NCI-H748 treated with DMSO at 0.1 percent for 48 hours (cell line): ENCODE measurements at regions not wholly inside any gene's neighbourhood (a gene's known extent, or its start where the extent isn't known, plus 50 kb on each side); places are given as distances from the start of the nearest gene placed in this dataset.
"Not testable (repeated sequence)": the region's sequence is repeated elsewhere in the genome, so short reads cannot be mapped to it uniquely, and the experiment has no call there.

Experiments
- DNase-seq: peaks from one replicate; lab custom pipeline; 2025; lab: John Stamatoyannopoulos, UW

DNA sequence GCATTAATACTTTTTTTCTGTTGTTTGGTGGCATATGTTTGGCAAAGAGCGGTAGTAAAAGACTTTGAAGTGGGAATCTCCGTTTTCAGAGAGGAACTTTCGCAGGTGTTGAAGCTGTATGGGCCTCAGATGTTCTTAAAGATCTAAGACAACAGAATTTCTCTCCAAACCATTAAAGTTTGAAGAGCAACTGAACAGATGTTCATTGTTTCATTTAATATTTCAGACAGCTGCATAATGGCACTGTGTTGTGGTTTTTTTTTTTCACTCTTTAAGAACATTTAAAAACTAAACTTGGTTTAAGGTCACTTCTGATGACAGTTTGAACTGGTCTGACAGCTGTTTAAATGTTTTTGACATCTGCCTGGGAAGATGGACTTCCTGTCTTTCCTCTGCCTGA is 882.7 kb upstream of the PCDH10 start:
- DNase-seq = no peak

- DNase-seq = no peak
Observed at GRCh38 chr4:132267321-132267720, 881.8 kb upstream of the PCDH10 start.

DNA sequence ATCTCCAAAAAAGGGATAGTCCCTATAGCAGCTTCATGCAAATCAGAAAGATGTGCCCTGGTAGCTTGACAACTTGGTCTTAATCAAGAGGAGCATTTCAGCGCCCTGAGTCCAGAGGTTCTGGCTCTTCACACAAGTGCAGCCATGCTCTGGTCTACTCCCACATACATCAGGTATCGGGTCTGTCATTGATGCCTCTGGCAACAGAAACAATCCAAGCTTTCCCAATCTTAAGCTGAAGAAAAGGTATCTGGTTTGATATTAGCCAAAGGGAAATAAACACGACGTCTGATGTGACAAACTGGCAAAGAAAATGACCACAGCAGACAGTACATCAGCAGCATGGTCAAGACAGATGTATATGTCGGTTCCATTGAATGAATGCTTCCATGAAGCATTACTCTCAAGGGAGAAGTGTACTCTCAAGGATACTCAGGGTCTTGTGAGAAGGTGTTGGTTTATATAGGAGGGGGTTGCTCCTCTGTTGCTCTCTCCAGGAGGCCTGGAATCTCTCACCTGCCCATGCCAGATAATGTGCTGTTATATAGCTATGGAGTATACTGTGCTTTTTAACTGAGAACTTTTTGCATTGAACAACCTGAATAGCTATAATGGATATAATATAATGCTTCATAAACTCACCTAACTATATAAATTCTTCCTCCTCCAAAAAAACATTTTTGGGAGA is 879.6 kb upstream of the PCDH10 start:
- DNase-seq = no peak

GRCh38 chr4:132275583-132276121 is 873.4 kb upstream of the PCDH10 start:
- DNase-seq = no peak

DNA sequence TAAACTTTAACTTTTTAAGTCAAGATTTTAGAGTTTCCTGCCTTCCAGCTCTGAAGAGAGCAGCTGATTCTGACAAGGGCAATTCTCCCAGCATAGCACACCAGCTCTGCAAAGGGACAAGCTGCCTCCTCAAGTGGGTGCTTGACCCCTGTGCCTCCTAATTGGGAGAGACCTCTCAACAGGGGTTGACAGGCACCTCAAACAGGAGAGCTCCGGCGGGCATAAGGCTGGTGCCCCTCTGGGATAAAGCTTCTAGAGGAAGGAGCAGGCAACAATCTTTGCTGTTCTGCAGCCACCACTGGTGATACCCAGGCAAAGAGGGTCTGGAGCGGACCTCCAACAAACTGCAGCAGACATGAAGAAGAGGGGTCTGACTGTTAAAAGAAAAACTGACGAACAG is 872.9 kb upstream of the PCDH10 start:
- no peak for DNase-seq

DNA sequence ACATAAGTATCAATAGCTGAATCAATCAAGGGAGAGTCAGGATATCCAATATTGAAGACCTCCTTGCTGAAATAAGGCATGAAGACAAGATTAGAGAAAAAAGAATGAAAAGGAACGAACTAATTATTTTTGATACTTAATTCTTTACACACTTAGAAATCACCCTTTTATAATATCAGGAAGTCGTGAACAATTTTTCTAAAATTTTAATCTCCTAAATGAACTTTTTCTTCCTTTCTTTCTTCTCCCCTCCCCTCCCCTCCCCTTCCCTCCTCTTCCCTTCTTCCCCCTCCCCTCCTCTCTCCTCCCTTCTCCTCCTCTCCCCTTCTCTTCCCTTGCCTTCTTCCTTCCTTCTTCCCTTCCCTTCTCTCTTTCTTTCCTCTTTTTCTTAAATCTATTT is 872.1 kb upstream of the PCDH10 start:
- DNase-seq = no peak

DNA sequence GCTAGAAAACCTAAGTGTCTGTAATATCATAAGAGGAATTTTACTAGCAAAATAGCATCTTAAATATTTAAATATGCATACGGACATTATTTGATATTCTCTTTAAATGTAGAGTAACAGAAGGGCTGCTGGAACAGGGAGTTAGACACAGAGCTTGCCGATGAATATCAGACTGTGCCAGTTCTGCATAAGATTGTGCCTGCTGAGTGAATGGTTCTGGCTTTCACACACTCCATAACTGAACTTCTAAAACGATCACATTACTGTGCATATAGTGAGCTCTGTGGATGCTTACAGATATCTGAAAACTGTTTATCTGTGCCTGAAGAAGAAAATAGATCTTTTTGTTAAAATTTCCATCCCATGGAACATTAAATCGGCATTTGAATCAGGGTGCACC is 867.4 kb upstream of the PCDH10 start:
- DNase-seq = no peak

DNA sequence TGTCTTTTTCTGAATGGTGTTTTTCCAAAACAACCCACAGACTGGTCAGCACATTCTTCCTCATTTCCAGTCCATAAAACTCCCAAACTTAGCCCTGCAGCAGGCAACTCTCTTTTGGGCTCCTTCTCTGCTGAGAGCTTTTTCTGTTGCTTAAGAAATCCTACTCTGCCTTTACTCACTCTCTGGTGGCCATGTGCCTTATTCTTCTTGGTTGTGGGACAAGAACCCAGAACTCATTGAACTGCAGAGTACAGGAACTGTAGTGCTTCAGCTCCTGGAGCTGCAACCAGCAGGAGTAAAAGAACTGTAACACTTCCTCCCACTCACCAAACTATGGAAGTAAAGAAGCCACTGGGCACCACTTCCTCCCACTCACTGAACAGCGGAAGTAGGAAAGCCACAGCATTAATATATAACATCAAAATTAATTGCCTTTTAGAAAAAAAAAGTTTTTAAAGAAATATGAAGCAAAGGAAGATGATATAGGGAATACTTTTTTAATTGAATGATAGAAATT is 864.1 kb upstream of the PCDH10 start:
- DNase-seq = no peak

DNA sequence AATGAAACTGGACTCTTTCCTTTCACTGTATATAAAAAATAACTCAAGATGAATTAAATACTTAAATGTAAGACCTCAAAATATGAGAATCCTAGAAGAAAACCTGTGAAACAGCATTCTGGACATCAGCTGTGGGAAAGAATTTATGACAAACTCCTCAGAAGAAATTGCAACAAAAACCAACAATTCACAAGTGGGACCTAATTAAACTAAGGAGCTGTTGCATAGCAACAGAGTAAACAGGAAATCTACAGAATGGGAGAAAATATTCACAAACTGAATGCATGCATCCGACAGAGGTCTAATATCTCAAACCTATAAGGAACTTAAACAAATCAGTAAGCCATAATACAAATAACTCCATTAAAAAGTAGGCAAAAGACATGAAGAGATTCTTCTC is 851.7 kb upstream of the PCDH10 start:
- peak; percentile 39 for DNase-seq

GRCh38 chr4:132299841-132300240 is 849.3 kb upstream of the PCDH10 start:
- no peak for DNase-seq

DNA sequence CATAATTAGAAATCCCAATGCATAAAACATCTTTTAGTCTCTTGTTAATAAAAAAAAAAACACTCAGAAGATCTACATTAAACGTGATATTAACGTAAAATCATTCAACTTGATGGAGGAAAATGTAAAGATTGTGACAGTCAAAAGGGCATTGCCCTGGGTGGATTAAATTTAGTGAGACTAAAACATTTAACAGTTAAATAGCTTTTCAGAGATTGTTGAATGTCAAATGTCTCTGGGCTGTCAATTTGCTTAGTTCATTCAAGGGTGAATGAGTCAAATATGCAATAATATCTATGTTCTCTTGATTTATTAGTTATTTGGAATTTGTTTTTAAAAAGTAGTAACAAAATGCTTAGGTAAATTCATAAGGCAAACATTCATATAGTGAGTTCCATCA is 836.6 kb upstream of the PCDH10 start:
- no peak for DNase-seq

GRCh38 chr4:132313852-132314251 is 835.2 kb upstream of the PCDH10 start:
- DNase-seq = no peak

DNA sequence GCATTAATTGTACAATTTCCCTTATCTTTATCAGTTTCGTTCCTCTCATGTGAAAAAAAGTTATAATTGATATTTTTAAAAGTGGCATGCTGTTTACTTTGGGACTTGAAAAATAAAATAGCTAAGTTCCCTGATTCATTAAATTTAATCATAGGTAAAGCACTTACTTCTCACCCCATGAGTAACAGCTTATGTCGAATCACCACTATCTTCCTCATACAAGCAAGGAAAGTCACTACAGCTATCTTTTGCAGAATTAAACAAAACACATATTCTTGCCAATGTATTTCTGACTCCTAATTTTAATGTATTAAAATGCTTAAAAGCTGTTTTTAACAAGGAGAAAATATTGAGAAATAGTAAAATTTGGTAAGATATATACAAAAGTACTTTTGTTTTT is 832.4 kb upstream of the PCDH10 start:
- no peak for DNase-seq

DNA sequence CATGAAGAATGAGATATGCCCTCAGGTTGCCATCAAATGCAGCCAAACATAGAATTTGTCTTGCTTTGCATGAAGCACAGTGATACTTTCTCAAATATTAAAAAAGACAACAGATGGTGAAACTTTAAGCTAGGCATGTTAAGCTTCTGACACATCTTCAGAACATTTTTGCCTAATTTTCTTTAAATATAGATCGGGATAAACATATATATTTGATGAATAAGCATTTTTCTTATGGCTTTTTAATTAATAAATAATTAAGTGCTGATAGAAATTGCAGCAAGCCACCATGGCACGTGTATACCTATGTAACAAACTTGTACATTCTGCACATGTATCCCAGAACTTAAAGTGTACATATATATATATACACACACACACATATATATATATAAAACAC is 831.2 kb upstream of the PCDH10 start:
- DNase-seq = no peak

DNA sequence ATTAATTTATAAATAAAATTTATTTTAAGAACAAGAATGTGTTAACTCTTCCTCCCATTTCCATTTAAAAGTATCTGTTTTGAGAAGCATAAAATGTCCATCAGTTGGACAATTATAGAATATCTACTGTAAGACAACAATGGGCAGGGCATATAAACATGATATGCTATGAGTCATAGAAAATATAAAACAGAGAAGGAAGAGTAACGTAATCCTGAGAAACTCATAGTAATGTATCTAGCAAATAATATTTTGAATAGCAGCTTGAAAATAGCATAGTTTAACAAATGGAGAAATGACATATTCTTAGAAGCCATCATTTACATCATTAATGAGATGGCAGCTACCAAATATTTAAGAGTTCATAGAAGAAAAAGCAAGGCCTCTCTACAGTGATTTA is 820.3 kb upstream of the PCDH10 start:
- no peak for DNase-seq

GRCh38 chr4:132330994-132331393 is 818.1 kb upstream of the PCDH10 start:
- DNase-seq = no peak

- no peak for DNase-seq
Observed at GRCh38 chr4:132332932-132333723, 816.0 kb upstream of the PCDH10 start.

- no peak for DNase-seq
Observed at GRCh38 chr4:132333724-132334047, 815.4 kb upstream of the PCDH10 start.

DNA sequence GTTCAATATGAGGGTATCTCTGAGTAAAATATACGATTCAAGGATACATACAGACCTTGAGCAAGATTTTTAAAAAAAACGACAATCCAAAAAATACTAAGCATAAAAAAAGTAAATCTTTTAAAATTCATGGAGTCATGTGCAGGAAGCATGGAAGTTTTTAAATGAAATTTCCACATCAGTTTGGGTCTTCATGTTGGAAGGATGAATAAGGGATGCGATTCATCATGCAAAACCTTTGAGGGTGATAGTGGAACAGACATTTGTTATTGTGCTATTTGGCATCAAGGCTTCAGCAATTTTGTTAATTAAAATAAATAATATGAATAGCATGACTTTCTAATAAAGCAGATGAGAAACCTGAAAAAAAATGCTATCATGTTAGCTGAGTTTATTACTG is 815.0 kb upstream of the PCDH10 start:
- no peak for DNase-seq

GRCh38 chr4:132344924-132345828 is 803.9 kb upstream of the PCDH10 start:
- DNase-seq = no peak

- no peak for DNase-seq
Observed at GRCh38 chr4:132346016-132346415, 803.1 kb upstream of the PCDH10 start.

GRCh38 chr4:132351606-132352005 is 797.5 kb upstream of the PCDH10 start:
- not testable (repeated sequence) for DNase-seq
